ENCODE measurements at regions not wholly inside any gene's neighbourhood (a gene's known extent, or its start where the extent isn't known, plus 50 kb on each side); places are given as distances from the start of the nearest gene placed in this dataset.

- H3K4me3 Mint-ChIP-seq: no peak overlapping the region
- H3K27me3 Mint-ChIP-seq (ENCODE audit: low read depth): no peaks in the 10 kb centered on the region; the same call in none of the 2 replicates
- no peak overlapping the region for H3K27ac Mint-ChIP-seq
- TF ChIP-seq MAX (CRISPR knock-in tag; IDR thresholded peaks at IDR 0.05) (no peak), FOXP1 (CRISPR knock-in tag; IDR thresholded peaks at IDR 0.05; ENCODE audit: borderline replicate concordance) (no peak), ZMAT4 (CRISPR knock-in tag; IDR thresholded peaks at IDR 0.05) (no peak), PREB (CRISPR knock-in tag; IDR thresholded peaks at IDR 0.05; ENCODE audit: borderline replicate concordance) (no peak), SMAD3 (CRISPR knock-in tag; IDR thresholded peaks at IDR 0.05; ENCODE audit: borderline replicate concordance) (no peak), AFF4 (CRISPR knock-in tag; IDR thresholded peaks at IDR 0.05; ENCODE audit: borderline replicate concordance) (no peak), SMAD4 (CRISPR knock-in tag; IDR thresholded peaks at IDR 0.05) (no peak), ZBTB21 (CRISPR knock-in tag; IDR thresholded peaks at IDR 0.05; ENCODE audit: borderline replicate concordance) (no peak), ATF1 (CRISPR knock-in tag; IDR thresholded peaks at IDR 0.05) (no peak), GRHL2 (CRISPR knock-in tag; IDR thresholded peaks at IDR 0.05; ENCODE audit: insufficient replicate concordance, severe bottlenecking) (no peak), RELA (CRISPR knock-in tag; IDR thresholded peaks at IDR 0.05; ENCODE audit: borderline replicate concordance) (no peak), RORB (CRISPR knock-in tag; IDR thresholded peaks at IDR 0.05) (no peak), TEAD4 (CRISPR knock-in tag; IDR thresholded peaks at IDR 0.05) (no peak), ZNF671 (CRISPR knock-in tag; IDR thresholded peaks at IDR 0.05) (no peak)
- ChIA-PET POLR2A (no interaction called here), CTCF (no interaction called here)
- ATAC-seq (no peak), DNase-seq (ENCODE audit: low spot score) (no peak)
- H3K36me3 Mint-ChIP-seq: 0 out of 2 replicates have a peak, but pooled peaks cover 3% of the 10 kb centered on the region
- H3K9me3 Mint-ChIP-seq: peaks cover 18% of the 10 kb centered on the region
- H3K4me1 Mint-ChIP-seq: no peaks in the 10 kb centered on the region
Observed at GRCh38 chr4:141840299-141840986, 204.1 kb downstream of the IL15 start.

GRCh38 chr4:141843136-141843535, 206.8 kb downstream of the IL15 start:
- H3K27me3 Mint-ChIP-seq (ENCODE audit: low read depth): no peaks in the 10 kb centered on the region
- H3K4me1 Mint-ChIP-seq: no peaks in the 10 kb centered on the region
- ChIA-PET CTCF (no interaction called here), POLR2A (no interaction called here)
- H3K9me3 Mint-ChIP-seq: peaks cover 9% of the 10 kb centered on the region
- H3K36me3 Mint-ChIP-seq: no peaks in the 10 kb centered on the region
- no peak for ATAC-seq
- DNase-seq (ENCODE audit: low spot score): no peak
- no peak overlapping the region for H3K4me3 Mint-ChIP-seq
- TF ChIP-seq TEAD4 (CRISPR knock-in tag; IDR thresholded peaks at IDR 0.05): no peak
- TF ChIP-seq ZBTB43 (CRISPR knock-in tag; IDR thresholded peaks at IDR 0.05): no peak
- no peak for TF ChIP-seq TCF7 (CRISPR knock-in tag; IDR thresholded peaks at IDR 0.05; ENCODE audit: low read depth)
- no peak for TF ChIP-seq OVOL2 (CRISPR knock-in tag; IDR thresholded peaks at IDR 0.05; ENCODE audit: borderline replicate concordance)
- no peak for TF ChIP-seq NR2C2 (CRISPR knock-in tag; IDR thresholded peaks at IDR 0.05)
- no peak for TF ChIP-seq ATF6 (CRISPR knock-in tag; IDR thresholded peaks at IDR 0.05)
- no peak overlapping the region for H3K27ac Mint-ChIP-seq
